Chondrocyte (in vitro differentiated cells): ENCODE measurements at regions not wholly inside any gene's neighbourhood (a gene's known extent, or its start where the extent isn't known, plus 50 kb on each side); places are given as distances from the start of the nearest gene placed in this dataset.

Experiments
- DNase-seq: peaks from one replicate; pipeline ENCODE4 v3.0.0; 2021; ENCODE audit warnings: mixed read lengths, low spot score
- H3K27ac Mint-ChIP-seq: one replicate; pipeline ENCODE4 v1.8.0; 2021; ENCODE audit warnings: mild to moderate bottlenecking, moderate library complexity, mixed read lengths; ENCODE audit not compliant: unreplicated experiment
- H3K27me3 Mint-ChIP-seq: 2 replicates; pipeline ENCODE4 v1.8.0; 2021; ENCODE audit warnings: low read depth, mixed read lengths
- H3K36me3 Mint-ChIP-seq: 2 replicates; pipeline ENCODE4 v1.8.0; 2021; ENCODE audit warnings: low read depth, mixed read lengths
- H3K4me1 Mint-ChIP-seq: 2 replicates; pipeline ENCODE4 v1.8.0; 2021; ENCODE audit warnings: low read depth, mild to moderate bottlenecking, mixed read lengths
- H3K4me3 Mint-ChIP-seq: one replicate; pipeline ENCODE4 v1.8.0; 2021; ENCODE audit warnings: mild to moderate bottlenecking, moderate library complexity, mixed read lengths; ENCODE audit not compliant: unreplicated experiment
- H3K9me3 Mint-ChIP-seq: 2 replicates; pipeline ENCODE4 v1.8.0; 2021; ENCODE audit warnings: low read depth, mixed read lengths
- TF ChIP-seq, protein P1 (sequence below): fragments of 200-600 bp; sonication (generic); IDR thresholded peaks from 2 replicates; pipeline ENCODE4 v1.5.0; 2021; ENCODE audit warnings: antibody characterized with exemption, mild to moderate bottlenecking, moderate library complexity

DNA sequence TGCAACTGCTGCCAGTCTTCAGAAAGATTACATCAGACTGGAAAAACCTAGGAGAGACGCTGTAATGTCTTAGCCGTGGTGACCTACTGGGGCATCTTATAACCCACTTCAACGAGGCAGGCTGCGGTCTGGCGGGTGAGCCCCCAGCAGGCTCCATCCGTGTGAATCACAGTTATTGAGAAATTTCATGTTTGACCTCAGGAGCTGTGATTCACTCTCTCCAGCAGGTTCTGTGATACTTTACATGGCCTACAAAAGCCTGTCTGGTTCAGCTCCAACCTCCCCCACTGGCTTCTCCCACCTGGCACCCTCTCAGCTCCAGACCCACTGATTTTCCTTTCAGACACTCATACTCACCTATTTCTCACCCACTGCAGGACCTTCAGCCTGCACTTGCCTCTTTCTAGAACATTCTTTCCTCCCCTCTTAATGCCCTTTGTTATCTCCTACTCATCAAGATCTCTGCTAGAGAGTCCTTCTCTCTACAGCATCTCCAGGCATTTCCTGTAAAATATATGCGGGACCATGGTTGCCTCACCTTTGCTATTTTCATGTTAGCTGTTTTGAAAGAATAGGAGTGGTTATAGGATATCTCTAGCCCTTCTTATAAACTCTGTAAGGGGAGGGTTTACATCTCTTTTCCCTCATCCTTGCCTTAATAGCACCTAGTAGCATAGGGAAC lies 227.9 kb downstream of the MAF start:
- no peaks in the 10 kb centered on the region for H3K36me3 Mint-ChIP-seq
- TF ChIP-seq, protein P1, sequence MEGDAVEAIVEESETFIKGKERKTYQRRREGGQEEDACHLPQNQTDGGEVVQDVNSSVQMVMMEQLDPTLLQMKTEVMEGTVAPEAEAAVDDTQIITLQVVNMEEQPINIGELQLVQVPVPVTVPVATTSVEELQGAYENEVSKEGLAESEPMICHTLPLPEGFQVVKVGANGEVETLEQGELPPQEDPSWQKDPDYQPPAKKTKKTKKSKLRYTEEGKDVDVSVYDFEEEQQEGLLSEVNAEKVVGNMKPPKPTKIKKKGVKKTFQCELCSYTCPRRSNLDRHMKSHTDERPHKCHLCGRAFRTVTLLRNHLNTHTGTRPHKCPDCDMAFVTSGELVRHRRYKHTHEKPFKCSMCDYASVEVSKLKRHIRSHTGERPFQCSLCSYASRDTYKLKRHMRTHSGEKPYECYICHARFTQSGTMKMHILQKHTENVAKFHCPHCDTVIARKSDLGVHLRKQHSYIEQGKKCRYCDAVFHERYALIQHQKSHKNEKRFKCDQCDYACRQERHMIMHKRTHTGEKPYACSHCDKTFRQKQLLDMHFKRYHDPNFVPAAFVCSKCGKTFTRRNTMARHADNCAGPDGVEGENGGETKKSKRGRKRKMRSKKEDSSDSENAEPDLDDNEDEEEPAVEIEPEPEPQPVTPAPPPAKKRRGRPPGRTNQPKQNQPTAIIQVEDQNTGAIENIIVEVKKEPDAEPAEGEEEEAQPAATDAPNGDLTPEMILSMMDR, result no peak
- no peak for DNase-seq
- peaks cover 7% of the 10 kb centered on the region for H3K27me3 Mint-ChIP-seq
- H3K4me3 Mint-ChIP-seq, result no peak overlapping the region
- peak overlapping the region; percentile 80 for H3K27ac Mint-ChIP-seq
- peaks cover 12% of the 10 kb centered on the region for H3K9me3 Mint-ChIP-seq
- peaks cover 9% of the 10 kb centered on the region for H3K4me1 Mint-ChIP-seq

DNA sequence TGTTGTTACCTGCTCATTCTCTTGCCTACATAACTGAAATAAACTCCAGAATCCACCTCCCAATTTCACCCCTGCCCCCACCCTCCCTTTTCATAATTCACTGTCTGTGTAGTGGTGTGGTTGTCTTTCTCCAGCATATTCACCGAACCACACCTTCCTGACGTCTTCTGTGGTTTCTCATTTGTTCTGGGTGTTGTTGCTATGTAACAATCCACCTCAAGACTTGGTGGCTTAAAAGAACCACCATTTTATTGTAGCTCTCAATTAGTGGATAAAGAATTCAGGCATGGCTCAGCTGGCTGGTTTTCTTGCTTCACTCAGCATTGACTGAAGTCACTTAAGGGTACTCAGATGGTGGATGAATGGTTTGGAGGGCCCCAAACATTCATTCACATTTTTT lies 229.8 kb downstream of the MAF start:
- TF ChIP-seq, protein P1, result no peak
- Mint-ChIP-seq H3K9me3 (peaks cover 19% of the 10 kb centered on the region), H3K4me1 (peaks cover 9% of the 10 kb centered on the region)

DNA sequence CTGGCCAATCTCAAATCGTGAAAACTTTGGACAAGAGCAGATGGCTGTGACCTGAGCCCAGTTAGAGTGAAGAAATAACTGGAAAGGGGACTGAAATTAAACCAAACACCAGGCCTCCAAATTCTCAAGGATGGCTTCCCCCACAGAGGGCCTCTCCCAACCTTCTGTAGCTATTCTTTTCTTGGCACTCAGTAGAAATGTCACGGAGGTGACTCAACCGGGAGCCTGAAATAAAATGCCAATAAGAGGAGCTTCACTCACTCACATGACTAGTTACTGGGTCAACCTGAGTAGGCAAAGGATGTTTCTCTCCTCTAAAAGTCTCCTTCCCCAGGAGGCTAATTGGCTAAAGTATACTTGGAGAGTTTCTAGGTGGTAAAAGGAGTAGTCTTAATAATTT lies 230.7 kb downstream of the MAF start:
- Mint-ChIP-seq H3K27me3 (peaks cover 4% of the 10 kb centered on the region), H3K36me3 (peaks cover 2% of the 10 kb centered on the region), H3K4me3 (no peak overlapping the region), H3K4me1 (peaks cover 9% of the 10 kb centered on the region), H3K9me3 (peaks cover 16% of the 10 kb centered on the region), H3K27ac (no peak overlapping the region)
- DNase-seq, result no peak
- TF ChIP-seq, protein P1, result no peak

More for the DNA sequence above, 229.8 kb downstream of the MAF start:
- H3K27ac Mint-ChIP-seq, result no peak overlapping the region
- no peaks in the 10 kb centered on the region for H3K36me3 Mint-ChIP-seq
- no peak for DNase-seq
- peaks cover 7% of the 10 kb centered on the region for H3K27me3 Mint-ChIP-seq
- no peak overlapping the region for H3K4me3 Mint-ChIP-seq

DNA sequence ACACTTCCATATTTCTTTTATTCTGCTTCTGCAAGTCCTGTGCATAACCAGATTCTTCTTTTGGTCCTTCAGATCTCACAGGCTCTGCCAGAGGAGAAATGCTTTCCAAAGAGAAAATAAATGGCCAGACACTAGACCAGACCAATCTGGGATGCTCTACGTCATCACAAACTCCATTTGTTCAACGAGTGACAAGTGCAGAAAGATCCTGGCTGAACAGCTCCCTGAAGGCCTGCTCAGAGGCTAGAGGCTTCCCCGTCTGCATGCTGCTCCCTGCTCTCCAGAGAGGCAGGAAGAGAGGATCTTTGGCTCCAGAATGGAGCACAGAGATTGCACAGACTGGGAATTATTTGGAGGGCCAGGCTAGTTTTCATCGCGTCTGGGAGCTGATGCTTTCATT lies 232.7 kb downstream of the MAF start:
- Mint-ChIP-seq H3K4me1 (peaks cover 8% of the 10 kb centered on the region), H3K4me3 (no peak overlapping the region), H3K27me3 (peaks cover 14% of the 10 kb centered on the region), H3K27ac (no peak overlapping the region), H3K9me3 (peaks cover 16% of the 10 kb centered on the region), H3K36me3 (peaks cover 2% of the 10 kb centered on the region)
- TF ChIP-seq, protein P1, result no peak
- DNase-seq, result no peak

DNA sequence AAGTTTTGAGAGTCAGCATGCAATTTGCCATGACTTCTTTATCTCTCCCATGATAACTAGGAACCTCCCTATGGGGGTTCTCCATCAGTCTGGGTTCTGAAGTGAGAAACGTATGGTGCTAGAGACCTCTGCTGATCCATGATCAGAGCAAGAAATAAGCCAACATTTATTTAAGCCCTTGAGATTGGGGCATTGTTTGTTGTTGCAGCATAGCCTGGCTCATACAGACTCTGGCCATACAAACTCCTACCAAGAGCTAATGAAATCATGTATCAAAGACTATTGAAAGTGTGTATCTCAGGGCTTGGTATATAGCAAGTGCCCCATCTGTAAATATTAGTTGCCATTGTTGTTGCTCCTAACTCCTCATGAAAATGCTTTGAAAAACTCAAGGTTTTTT lies 233.9 kb downstream of the MAF start:
- H3K27me3 Mint-ChIP-seq, result peaks cover 15% of the 10 kb centered on the region
- H3K9me3 Mint-ChIP-seq, result peaks cover 16% of the 10 kb centered on the region
- no peak overlapping the region for H3K4me3 Mint-ChIP-seq
- H3K36me3 Mint-ChIP-seq, result peaks cover 2% of the 10 kb centered on the region
- TF ChIP-seq, protein P1, result no peak
- no peak for DNase-seq
- H3K27ac Mint-ChIP-seq, result no peak overlapping the region
- H3K4me1 Mint-ChIP-seq, result no peaks in the 10 kb centered on the region
